Inflammatory macrophage treated with lipopolysaccharide for 4 hours (primary cell): ENCODE measurements at regions not wholly inside any gene's neighbourhood (a gene's known extent, or its start where the extent isn't known, plus 50 kb on each side); places are given as distances from the start of the nearest gene placed in this dataset.
"Not testable (repeated sequence)": the region's sequence is repeated elsewhere in the genome, so short reads cannot be mapped to it uniquely, and the experiment has no call there.

Experiments used
- DNase-seq: peaks from one replicate; pipeline ENCODE4 v3.0.0-alpha.2; 2020

GRCh38 chr5:152171888-152172287 lies 233.2 kb downstream of the NMUR2 start:
- DNase-seq = no peak

GRCh38 chr5:152170350-152170749 lies 234.7 kb downstream of the NMUR2 start:
- no peak for DNase-seq

- DNase-seq = no peak
Measured at GRCh38 chr5:152164860-152165259, 240.2 kb upstream of the GLRA1 start.

- DNase-seq = not testable (repeated sequence)
Measured at GRCh38 chr5:152159894-152160293, 235.2 kb upstream of the GLRA1 start.

GRCh38 chr5:152154452-152154851 lies 229.8 kb upstream of the GLRA1 start:
- DNase-seq = not testable (repeated sequence)

- DNase-seq = no peak
Measured at GRCh38 chr5:152151940-152152339, 227.3 kb upstream of the GLRA1 start.

- DNase-seq = no peak
Measured at GRCh38 chr5:152151113-152151512, 226.5 kb upstream of the GLRA1 start.

GRCh38 chr5:152147286-152147685 lies 222.6 kb upstream of the GLRA1 start:
- DNase-seq = no peak

GRCh38 chr5:152146566-152146965 lies 221.9 kb upstream of the GLRA1 start:
- no peak for DNase-seq

GRCh38 chr5:152144556-152144955 lies 219.9 kb upstream of the GLRA1 start:
- no peak for DNase-seq

- DNase-seq = no peak
Measured at GRCh38 chr5:152144030-152144429, 219.4 kb upstream of the GLRA1 start.

GRCh38 chr5:152142840-152143469 lies 218.3 kb upstream of the GLRA1 start:
- peak; percentile 18 for DNase-seq

GRCh38 chr5:152140347-152140746 lies 215.7 kb upstream of the GLRA1 start:
- no peak for DNase-seq

GRCh38 chr5:152137063-152137462 lies 212.4 kb upstream of the GLRA1 start:
- DNase-seq = no peak

GRCh38 chr5:152136321-152136720 lies 211.7 kb upstream of the GLRA1 start:
- DNase-seq = no peak

GRCh38 chr5:152135827-152136226 lies 211.2 kb upstream of the GLRA1 start:
- DNase-seq = no peak

- DNase-seq = no peak
Measured at GRCh38 chr5:152125661-152126205, 201.1 kb upstream of the GLRA1 start.

- no peak for DNase-seq
Measured at GRCh38 chr5:152124409-152125041, 199.9 kb upstream of the GLRA1 start.

GRCh38 chr5:152118676-152119470 lies 194.2 kb upstream of the GLRA1 start:
- no peak for DNase-seq

- DNase-seq = no peak
Measured at GRCh38 chr5:152116934-152117333, 192.3 kb upstream of the GLRA1 start.

- no peak for DNase-seq
Measured at GRCh38 chr5:152113401-152113800, 188.8 kb upstream of the GLRA1 start.

GRCh38 chr5:152107220-152107619 lies 182.6 kb upstream of the GLRA1 start:
- DNase-seq = no peak

GRCh38 chr5:152106571-152106970 lies 181.9 kb upstream of the GLRA1 start:
- no peak for DNase-seq

GRCh38 chr5:152105085-152105484 lies 180.4 kb upstream of the GLRA1 start:
- DNase-seq = no peak
